ENCODE measurements at regions not wholly inside any gene's neighbourhood (a gene's known extent, or its start where the extent isn't known, plus 50 kb on each side); places are given as distances from the start of the nearest gene placed in this dataset.

- Histone ChIP-seq H3K9me3 (ENCODE audit: low read length) (no peaks in the 10 kb centered on the region), H3K27ac (ENCODE audit: low read length) (no peak overlapping the region), H3K4me3 (ENCODE audit: low read length) (no peak overlapping the region), H3K79me2 (replicated peaks; ENCODE audit: insufficient read depth, low read length) (no peaks in the 10 kb centered on the region), H3F3A (ENCODE audit: insufficient read depth, low read length, poor library complexity, severe bottlenecking) (no peaks in the 10 kb centered on the region), H3K36me3 (ENCODE audit: insufficient read depth, low read length) (no peaks in the 10 kb centered on the region), H2AFZ (ENCODE audit: low read depth, low read length) (no peak overlapping the region), H3K9me2 (ENCODE audit: insufficient read depth, low read length) (no peaks in the 10 kb centered on the region), H3K4me2 (ENCODE audit: low read length) (no peak overlapping the region), H3K27me3 (ENCODE audit: insufficient read depth, low read depth, low read length) (no peaks in the 10 kb centered on the region), H3K9ac (ENCODE audit: low read length) (no peak overlapping the region), H4K20me1 (ENCODE audit: insufficient read depth) (no peaks in the 10 kb centered on the region)
- TF ChIP-seq TAF1 (IDR thresholded peaks at IDR 0.05; ENCODE audit: low read depth) = no peak
- TF ChIP-seq CTCF (IDR thresholded peaks at IDR 0.05; ENCODE audit: poor library complexity, severe bottlenecking) = no peak
- no peak for TF ChIP-seq RAD21 (conservative IDR thresholded peaks at IDR 0.05)
- TF ChIP-seq REST (IDR thresholded peaks at IDR 0.05; ENCODE audit: borderline replicate concordance) = no peak
- no peak for TF ChIP-seq EP300 (conservative IDR thresholded peaks at IDR 0.05; ENCODE audit: poor library complexity, severe bottlenecking)
- TF ChIP-seq MXI1 (conservative IDR thresholded peaks at IDR 0.05; ENCODE audit: poor library complexity, severe bottlenecking) = no peak
- TF ChIP-seq POLR2AphosphoS5 (IDR thresholded peaks at IDR 0.05) = no peak
- no peak for TF ChIP-seq SMC3 (conservative IDR thresholded peaks at IDR 0.05; ENCODE audit: poor library complexity)
- no peak for TF ChIP-seq EZH2 (IDR thresholded peaks at IDR 0.05; ENCODE audit: borderline replicate concordance, insufficient read depth, low read length, poor library complexity, severe bottlenecking)
Measured at GRCh38 chr7:17230099-17230807, 68.2 kb upstream of the AHR start.

GRCh38 chr7:17233603-17234002 lies 64.8 kb upstream of the AHR start:
- Histone ChIP-seq H3K4me2 (ENCODE audit: low read length) (no peak overlapping the region), H3K9me2 (ENCODE audit: insufficient read depth, low read length) (no peaks in the 10 kb centered on the region), H4K20me1 (ENCODE audit: insufficient read depth) (no peaks in the 10 kb centered on the region), H2AFZ (ENCODE audit: low read depth, low read length) (no peak overlapping the region), H3K9me3 (ENCODE audit: low read length) (no peaks in the 10 kb centered on the region), H3K36me3 (ENCODE audit: insufficient read depth, low read length) (no peaks in the 10 kb centered on the region), H3K79me2 (replicated peaks; ENCODE audit: insufficient read depth, low read length) (no peaks in the 10 kb centered on the region), H3F3A (ENCODE audit: insufficient read depth, low read length, poor library complexity, severe bottlenecking) (no peaks in the 10 kb centered on the region), H3K4me3 (ENCODE audit: low read length) (no peak overlapping the region), H3K27ac (ENCODE audit: low read length) (no peak overlapping the region), H3K27me3 (ENCODE audit: insufficient read depth, low read depth, low read length) (no peaks in the 10 kb centered on the region), H3K9ac (ENCODE audit: low read length) (no peak overlapping the region)
- TF ChIP-seq REST (IDR thresholded peaks at IDR 0.05; ENCODE audit: borderline replicate concordance) (no peak), EP300 (conservative IDR thresholded peaks at IDR 0.05; ENCODE audit: poor library complexity, severe bottlenecking) (no peak), EZH2 (IDR thresholded peaks at IDR 0.05; ENCODE audit: borderline replicate concordance, insufficient read depth, low read length, poor library complexity, severe bottlenecking) (no peak), RAD21 (conservative IDR thresholded peaks at IDR 0.05) (no peak), CTCF (IDR thresholded peaks at IDR 0.05; ENCODE audit: poor library complexity, severe bottlenecking) (no peak), SMC3 (conservative IDR thresholded peaks at IDR 0.05; ENCODE audit: poor library complexity) (no peak), POLR2AphosphoS5 (IDR thresholded peaks at IDR 0.05) (no peak), TAF1 (IDR thresholded peaks at IDR 0.05; ENCODE audit: low read depth) (no peak), MXI1 (conservative IDR thresholded peaks at IDR 0.05; ENCODE audit: poor library complexity, severe bottlenecking) (no peak)

All from neural cell (in vitro differentiated cells).